ENCODE measurements at regions not wholly inside any gene's neighbourhood (a gene's known extent, or its start where the extent isn't known, plus 50 kb on each side); places are given as distances from the start of the nearest gene placed in this dataset.

GRCh38 chr12:18905134-18905533, 167.2 kb downstream of the CAPZA3 start:
- no peak for DNase-seq

GRCh38 chr12:18906395-18906794, 168.5 kb downstream of the CAPZA3 start:
- DNase-seq = no peak

GRCh38 chr12:18907127-18907526, 169.2 kb downstream of the CAPZA3 start:
- no peak for DNase-seq

DNA sequence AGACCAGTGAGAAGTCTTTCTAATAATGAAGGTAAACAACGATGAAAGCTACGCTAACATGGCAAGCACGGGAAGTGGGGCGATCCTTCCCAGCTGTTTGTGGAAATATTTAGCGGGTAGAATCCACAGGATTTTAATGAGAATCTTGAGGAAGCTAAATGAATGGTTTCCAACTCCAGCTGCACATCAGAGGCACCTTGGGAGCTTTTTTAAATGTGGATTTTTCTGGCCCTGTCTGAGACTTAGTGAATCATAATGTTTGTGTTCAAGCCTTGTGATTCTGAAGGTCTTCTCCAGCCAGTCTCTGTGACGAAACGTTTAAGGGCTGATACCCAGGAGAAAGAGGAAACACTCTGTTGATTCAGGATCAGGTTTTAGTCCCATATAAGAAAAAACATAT, 169.8 kb downstream of the CAPZA3 start:
- DNase-seq = no peak

DNA sequence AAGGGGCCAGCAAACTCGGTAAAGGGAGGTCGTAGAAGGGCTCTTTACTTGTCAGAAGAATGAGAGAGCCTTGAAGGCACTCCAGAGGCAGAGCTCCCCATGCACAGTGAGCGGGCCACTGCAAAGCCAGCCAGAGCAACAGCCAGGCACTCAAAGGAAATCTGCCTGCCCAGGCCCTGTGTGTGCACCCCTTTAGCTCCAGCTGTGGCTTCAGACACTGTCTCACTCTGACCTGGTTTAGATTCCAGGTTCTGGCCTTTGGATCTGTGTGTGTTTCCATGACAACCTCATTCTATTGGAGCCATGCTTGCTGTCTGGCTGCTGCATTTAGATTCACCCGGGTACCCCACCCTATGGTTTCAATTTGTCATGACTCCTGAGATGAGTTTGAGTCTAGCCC, 170.3 kb downstream of the CAPZA3 start:
- DNase-seq = no peak

DNA sequence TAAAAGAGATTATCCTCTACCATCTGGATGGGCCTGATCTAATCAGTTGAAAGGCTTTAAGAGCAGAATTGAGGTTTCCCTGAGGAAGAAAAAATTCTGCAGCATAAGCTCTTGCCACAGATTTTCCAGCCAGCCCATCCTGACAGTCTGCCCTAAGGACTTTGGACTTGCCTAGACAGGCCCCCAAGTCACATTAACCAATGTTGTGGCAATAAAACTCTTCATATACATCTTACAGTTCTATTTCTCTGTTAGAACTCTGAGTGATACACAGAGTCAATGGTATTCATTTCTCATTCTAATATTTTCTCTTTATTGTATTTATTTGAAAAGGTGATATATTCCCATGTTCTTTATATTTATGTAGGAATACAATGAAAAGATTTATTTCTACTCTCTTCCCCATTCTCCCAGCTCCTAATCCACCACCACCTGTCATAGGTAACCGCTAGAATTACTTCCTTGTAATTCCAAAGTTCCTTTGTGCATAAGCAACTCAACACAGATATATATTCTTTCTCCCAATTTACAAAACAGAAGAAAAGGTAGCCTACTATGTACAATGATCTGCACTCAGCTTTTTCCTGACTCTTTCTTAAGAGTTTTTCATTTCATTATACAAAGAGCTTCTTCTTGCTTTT, 182.1 kb downstream of the CAPZA3 start:
- DNase-seq = no peak

GRCh38 chr12:18922851-18923250, 184.9 kb downstream of the CAPZA3 start:
- no peak for DNase-seq

DNA sequence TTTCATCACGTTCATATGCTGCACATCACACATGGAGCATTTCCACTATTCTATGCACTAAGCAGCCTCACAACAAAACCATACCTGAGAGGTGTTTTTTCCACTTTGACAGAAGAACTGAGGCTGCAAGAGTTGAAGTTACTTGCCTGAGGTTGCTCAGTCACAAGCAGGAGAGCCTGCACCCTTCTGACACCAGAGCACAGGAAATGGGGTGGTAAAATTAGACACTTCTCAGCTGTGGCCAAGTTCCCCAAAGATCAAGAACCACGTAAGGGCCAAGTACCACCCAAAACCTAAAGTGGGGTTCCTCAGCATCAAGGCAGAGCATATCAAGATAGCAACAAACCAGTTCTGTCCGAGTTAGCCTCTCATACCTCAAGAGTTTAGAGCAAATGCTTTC, 185.8 kb downstream of the CAPZA3 start:
- no peak for DNase-seq

- no peak for DNase-seq
These were observed 188.3 kb downstream of the CAPZA3 start for GRCh38 chr12:18926188-18926587.

DNA sequence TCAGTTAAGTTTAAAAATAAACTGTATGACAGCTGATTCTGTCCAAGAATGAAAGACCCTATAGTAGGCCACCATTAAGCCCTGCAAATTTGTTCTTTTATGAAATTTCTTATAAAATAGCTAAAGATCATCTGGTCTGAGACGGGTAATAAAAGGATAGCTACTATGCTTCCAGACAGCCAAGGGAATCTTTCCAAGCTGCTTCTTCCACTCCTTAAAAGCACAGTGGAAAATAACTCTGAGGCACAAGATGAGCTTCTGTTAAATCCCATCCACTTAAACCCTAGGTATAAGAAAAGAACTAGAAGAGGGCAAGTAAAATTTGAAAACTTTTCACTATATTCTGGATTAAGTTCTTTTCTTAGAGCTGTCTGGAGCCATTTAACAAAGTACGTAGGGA, 194.3 kb downstream of the CAPZA3 start:
- DNase-seq = no peak

- no peak for DNase-seq
These were observed 194.8 kb downstream of the CAPZA3 start for GRCh38 chr12:18932715-18933114.

- no peak for DNase-seq
These were observed 194.1 kb upstream of the PLEKHA5 start for GRCh38 chr12:18935371-18935965.

DNA sequence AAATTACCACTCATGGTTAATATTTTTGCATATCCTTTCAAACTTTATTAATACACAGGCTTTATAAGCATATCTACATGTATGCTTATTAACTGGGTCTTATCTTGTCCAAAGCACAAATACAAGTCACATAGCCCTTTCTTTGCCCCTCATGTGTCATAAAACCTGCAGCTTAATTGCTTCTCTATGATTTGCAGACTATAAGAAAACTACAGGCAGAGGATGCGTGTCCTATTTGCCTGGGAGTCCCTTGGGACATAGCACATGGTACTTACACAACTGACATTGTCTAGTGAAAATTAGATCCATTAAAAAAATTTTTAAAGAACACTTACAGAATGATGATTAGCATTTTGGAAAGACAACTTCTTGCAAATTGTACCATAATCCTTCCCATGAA, 190.5 kb upstream of the PLEKHA5 start:
- no peak for DNase-seq

DNA sequence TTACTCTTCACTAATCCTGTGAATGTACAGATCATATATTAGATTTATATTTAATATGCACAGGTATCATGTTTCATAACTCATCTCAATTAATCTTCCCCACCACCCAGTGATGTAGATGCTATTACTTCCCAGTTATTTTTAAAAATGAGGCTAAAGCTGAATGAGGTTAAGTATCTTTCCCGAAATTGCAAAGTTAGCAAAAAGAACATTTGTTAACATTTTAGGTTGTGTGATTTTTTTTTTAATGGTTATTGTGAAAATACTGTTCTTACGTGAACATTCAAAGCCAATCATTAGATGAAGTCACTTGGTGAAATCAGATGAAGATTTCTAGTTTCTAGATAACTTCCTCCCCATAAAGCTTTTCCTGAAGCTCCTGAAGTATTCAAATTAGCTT, 186.9 kb upstream of the PLEKHA5 start:
- no peak for DNase-seq

GRCh38 chr12:18943200-18943599, 186.3 kb upstream of the PLEKHA5 start:
- no peak for DNase-seq

GRCh38 chr12:18946106-18946505, 183.4 kb upstream of the PLEKHA5 start:
- DNase-seq = no peak

- no peak for DNase-seq
These were observed 178.3 kb upstream of the PLEKHA5 start for GRCh38 chr12:18951218-18951617.

GRCh38 chr12:18953505-18953904, 176.0 kb upstream of the PLEKHA5 start:
- DNase-seq = no peak

GRCh38 chr12:18955594-18955993, 173.9 kb upstream of the PLEKHA5 start:
- DNase-seq = no peak

DNA sequence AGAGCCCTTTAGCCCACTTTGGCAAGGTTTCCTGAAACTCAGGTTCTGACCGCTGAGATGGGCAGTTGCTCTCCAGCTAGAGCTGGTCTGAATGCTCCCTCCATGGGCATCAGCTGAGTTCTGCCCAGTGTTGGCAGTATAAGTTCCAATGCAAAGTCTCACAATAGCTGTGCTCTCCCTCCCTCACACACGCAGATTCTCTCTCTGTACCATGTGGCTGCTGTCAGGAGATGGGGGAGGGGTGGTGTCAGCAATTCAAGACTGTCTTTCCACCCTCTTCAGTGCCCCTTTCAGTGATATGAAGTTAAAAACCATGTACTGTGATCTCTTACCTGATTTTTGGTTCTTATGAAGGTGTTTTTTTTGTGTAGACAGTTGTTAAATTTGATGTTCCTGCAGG, 164.3 kb upstream of the PLEKHA5 start:
- DNase-seq = no peak

- no peak for DNase-seq
These were observed 162.6 kb upstream of the PLEKHA5 start for GRCh38 chr12:18966954-18967353.

GRCh38 chr12:18967814-18968213, 161.7 kb upstream of the PLEKHA5 start:
- no peak for DNase-seq

DNA sequence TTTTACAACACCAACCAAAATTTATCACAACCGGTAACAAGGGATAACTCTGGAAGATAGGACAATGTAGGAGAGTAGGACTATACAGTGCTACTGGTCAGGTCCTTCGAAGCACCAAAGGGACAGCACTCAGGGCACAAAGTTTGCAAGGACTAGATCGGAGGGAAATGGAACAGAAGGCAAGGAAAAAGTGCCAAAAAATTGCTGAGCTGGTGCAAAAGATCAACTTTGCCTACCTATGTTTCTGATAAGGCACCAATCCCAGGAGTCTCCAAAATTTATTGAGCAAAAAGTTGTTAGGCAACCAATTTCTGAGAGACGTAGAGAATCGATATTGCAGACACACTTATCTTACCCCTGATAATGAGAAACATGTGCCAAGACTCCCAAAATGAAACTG, 160.0 kb upstream of the PLEKHA5 start:
- DNase-seq = no peak

- DNase-seq = no peak
These were observed 158.9 kb upstream of the PLEKHA5 start for GRCh38 chr12:18970603-18971002.

GRCh38 chr12:18971932-18972331, 157.6 kb upstream of the PLEKHA5 start:
- DNase-seq = no peak

All from OCI-M1 (cell line).